ENCODE measurements at regions not wholly inside any gene's neighbourhood (a gene's known extent, or its start where the extent isn't known, plus 50 kb on each side); places are given as distances from the start of the nearest gene placed in this dataset.

DNA sequence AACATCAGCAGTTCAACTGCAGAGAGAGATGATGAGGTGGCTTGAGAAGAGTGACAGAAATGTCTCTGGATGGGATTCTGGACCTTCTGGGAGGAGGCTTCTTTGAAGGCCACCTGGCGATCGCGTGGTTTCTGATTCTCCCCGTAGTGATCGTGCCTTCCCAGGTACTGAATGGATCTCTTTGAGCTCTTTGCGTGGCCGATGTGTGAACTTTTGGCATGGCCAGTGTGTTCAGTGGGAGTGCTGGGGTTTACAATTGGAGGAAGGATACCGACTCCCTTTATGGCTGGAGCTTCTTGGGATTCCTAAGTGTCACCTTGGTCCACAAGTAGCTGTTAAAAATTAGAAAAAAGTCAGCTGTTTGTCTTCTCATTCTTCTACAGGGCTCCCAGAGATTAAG, 374.7 kb downstream of the C12orf75 start:
- DNase-seq (ENCODE audit: low spot score), result no peak

- DNase-seq (ENCODE audit: low spot score), result no peak
These were observed 375.3 kb downstream of the C12orf75 start for GRCh38 chr12:105705765-105706164.

DNA sequence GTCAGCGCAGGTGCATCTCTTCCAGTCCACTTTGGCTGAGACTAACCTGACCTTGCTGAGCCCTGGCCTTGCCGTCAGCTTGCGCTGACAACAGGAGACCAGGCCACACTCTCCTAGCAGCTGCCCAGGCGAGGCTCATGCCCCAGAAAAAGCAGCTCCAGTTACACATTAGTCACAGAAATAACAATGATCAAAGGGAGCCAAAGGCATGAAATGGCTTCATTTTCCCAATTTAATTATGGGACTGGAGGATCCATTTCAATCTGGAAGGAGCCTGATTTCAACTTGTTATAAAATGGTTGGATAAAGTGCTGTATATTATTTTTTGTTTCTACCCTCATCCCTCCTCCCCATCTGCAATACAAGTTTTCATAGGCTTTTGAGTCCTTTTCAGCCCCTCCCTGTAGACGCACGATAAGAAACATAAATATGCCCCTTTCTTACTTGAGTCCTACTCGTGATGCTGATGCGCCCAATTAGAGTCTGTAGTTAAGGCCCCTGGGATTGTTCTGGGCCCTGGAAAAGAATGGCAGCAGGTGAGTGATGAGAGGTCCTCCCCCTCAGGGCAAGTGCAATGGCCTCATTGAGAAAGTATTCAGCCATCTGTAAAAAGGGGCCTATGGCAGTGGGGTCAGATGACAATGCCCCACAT, 376.0 kb downstream of the C12orf75 start:
- DNase-seq (ENCODE audit: low spot score), result no peak

DNA sequence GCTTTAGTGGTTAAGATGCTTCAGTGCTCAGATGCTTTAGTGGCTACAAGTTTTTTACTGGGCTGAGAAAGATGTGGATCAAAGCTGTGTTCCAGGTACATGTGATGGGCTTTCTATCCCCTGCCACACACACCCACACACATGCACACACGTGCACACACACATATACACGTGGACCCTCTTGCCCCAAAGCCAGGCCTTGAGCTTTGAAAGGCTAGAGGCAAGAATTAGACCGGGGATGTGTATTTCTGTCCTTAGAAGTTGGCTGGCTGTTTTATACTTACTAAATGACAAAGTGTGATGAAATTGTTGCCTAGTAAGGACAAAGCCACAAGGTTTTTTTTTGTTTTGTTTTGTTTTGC, 376.5 kb downstream of the C12orf75 start:
- no peak for DNase-seq (ENCODE audit: low spot score)

DNA sequence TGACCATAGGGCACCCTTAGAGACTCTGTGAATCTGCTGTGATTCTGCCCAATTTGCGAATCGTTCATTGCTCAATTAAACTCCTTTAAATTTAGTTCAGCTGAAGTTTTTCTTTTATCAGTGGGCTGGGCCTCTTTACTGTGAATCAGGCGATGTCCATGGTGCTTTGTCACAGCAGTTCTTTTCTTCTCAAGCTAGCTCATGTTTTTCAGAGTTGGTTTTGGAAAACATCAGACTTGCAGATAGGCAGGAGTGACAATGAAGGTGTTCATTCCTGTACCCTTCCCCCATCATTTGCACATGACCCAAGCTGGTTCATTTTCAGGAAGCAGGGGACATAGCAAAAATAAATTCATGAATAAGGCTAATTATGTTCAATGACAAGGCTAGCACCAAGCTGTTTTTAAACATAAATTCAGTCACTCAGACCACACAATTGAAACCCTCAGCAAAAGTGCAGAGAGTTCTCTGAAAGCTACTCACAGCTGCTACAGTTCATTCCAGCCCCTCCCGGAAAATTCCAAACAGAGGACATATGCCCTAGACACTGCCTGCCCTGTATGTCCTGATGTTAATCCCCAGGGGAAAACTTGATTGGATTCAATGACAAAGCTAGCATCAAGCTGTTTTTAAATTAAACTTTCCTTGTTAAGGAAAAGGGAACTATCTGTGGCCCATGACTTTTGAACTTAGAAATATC, 383.3 kb downstream of the C12orf75 start:
- no peak for DNase-seq (ENCODE audit: low spot score)

DNA sequence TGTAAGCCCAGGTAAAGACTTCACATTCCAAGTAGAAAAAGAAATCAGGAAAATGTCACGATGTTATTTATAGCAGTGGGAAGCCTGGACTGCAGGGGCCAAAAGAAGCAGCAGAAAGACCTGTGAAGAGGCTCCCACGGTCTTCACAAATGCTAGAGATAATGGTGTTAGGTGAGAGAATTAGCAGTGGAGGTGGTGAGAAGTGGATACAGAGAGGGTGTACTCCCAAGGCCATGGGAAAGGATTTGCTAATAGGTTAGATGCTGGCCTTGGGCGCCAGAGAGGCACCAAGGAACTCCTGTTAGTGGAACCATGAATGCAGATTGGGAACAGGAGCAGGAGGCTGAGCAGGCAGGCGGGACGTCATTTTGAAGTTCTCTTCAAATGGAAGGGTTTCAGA, 386.1 kb downstream of the C12orf75 start:
- DNase-seq (ENCODE audit: low spot score), result no peak

DNA sequence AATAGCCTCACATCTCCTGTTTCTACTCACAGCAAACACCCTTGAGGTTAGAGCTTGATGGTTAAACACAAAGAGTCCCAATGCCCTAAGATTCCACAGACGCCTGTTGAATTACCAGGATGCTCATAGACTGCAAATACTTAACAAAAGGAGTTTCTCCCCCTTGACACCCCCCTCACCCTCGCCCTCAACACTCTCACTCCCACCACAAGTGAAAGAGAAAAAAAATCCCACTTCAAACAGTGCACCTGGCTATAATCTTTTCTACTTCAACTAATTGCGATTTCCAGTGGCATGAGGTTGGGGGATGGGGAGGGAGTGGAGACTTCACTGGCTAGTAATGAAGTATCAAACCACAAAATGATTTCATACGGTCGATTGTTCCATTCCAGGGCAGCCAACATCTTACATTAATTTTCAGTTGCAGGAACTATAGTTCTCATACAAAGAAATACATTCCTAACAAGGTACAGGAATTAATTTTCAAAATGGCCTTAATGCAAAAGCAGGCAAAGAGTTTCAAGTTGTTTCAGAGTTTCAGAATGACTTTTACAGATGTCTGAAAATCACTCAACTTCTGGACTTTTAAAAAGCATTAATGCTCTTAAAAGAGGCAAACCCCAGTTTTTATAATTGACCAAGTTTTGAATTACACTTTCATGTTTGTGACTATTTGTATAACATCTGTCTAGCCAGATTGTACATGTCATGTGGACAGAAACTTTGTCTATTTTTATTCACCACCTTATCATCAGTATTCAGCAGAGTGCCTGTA, 390.7 kb downstream of the C12orf75 start:
- DNase-seq (ENCODE audit: low spot score), result no peak

DNA sequence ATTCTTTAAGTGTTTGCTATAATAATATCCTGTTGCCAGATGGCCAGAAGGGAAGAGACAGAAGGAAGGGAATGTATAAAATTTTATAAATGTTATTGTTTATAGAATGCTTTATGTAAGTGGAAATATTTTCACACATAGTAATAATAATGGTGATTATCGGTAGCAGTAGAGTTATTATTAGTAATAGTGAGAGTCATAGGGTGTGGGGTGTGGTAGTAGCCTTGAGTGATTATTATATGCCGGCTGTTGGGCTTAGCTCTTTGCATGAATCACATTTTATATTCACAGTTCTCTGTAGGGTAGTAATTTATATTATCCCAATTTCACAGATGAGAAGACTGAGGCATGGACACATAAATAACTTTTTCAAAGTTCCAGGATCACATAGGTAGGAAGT, 391.4 kb downstream of the C12orf75 start:
- no peak for DNase-seq (ENCODE audit: low spot score)

DNA sequence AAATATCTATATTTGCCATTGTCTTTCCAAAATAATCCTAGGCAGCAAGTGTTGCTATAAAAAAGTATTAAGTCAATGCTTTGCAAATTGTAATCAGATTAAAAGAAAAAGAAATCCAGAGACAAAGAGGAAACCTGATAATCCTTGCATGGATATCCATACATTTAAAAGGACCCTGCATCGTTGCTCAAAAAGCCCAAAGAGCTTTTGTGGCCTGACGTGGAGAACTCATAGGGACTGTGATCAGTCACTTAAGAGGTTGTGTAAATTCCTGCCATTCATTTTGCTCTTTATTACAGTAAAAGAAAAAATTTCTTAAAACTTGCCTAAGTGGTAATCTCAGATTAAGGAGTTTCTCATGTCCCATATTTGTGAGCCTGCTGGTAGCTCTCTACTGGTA, 392.6 kb downstream of the C12orf75 start:
- no peak for DNase-seq (ENCODE audit: low spot score)

- no peak for DNase-seq (ENCODE audit: low spot score)
These were observed 393.0 kb downstream of the C12orf75 start for GRCh38 chr12:105723494-105723893.

- no peak for DNase-seq (ENCODE audit: low spot score)
These were observed 394.1 kb downstream of the C12orf75 start for GRCh38 chr12:105724641-105725040.

- no peak for DNase-seq (ENCODE audit: low spot score)
These were observed 394.6 kb downstream of the C12orf75 start for GRCh38 chr12:105725054-105725453.

DNA sequence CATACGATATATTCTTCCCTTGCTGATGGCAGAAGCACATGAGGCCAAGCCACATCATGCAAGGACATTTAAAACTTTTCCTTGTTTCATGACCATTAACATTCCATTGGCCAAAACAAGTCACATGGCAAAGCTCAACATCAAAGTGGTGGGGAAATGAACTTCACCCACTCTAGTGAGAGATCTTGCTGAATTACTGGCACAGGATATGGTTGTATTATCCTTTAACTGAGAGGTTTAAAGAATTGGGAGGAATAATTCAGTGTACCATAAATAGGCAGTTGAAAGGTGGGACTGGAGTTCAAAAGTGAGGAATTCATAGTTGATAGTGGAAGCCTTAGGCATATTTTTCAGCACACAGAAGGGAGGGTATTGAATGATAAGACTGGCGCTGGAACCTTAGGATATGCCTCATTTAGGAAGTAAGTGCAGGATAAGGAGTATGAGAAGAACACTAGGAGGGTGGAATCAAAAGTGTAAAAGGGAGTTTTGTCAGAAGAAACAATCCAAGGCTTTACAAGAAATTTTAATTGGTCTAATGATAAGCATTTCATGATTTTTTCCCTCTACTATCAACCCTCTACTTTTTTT, 398.8 kb downstream of the C12orf75 start:
- DNase-seq (ENCODE audit: low spot score), result no peak

- no peak for DNase-seq (ENCODE audit: low spot score)
These were observed 399.4 kb downstream of the C12orf75 start for GRCh38 chr12:105729926-105730325.

DNA sequence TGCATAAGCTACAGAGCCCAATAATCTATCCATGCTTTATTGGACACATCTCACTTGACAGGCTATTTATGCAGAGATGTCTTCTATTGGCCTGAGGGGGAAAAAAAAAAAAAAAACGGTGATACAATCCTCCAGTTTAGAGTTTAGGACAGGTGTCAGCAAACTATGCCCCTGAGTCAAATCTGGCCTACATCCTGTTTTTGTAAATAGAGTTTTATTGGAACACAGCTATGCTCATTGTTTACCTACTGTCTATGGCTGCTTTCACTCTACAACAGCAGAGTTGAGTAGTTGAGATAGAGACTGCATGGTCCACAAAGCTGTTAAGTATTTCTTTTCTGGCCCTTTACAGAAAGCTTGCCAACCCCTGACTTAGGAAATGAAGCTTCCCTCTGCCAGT, 403.1 kb downstream of the C12orf75 start:
- DNase-seq (ENCODE audit: low spot score), result no peak

DNA sequence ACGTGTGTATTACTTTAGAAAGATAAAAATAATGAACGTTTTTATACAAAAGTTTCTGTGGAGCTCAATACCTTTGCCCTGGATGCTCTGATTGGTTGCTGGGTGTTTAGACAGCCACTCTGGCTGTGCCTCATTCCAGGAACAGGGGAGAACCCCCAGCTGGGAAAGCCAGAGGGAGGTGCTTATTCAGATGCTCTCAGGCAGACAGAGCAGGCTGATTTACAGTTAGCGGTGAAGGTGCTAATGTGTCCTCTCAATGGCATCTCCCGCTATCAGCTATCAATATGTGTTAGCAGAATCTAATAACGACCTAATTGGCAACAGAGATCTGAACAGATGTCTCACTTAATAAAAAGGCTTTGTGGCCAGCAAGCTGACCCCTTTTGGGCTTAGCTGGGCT, 402.3 kb downstream of the NUAK1 start:
- no peak for DNase-seq (ENCODE audit: low spot score)

DNA sequence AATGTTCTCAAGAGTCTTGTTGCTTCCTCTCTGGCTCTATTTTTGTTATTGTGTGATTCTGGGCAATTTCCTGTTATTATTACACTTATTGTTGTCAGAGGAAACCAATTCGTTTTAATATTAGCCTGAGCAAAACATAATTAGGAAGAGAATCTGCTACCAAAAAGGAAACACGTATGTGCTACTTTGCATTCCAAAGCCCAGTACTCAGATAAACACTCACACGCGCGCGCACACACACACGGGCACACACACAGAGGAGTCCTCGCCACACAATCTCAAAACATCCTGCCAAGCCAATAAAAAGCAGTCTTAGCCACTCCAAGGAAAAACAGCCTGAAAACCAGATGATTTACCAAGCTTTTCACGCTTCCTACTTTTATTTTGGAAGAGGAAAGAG, 400.7 kb downstream of the NUAK1 start:
- DNase-seq (ENCODE audit: low spot score), result no peak

- no peak for DNase-seq (ENCODE audit: low spot score)
These were observed 398.4 kb downstream of the NUAK1 start for GRCh38 chr12:105740369-105740768.

DNA sequence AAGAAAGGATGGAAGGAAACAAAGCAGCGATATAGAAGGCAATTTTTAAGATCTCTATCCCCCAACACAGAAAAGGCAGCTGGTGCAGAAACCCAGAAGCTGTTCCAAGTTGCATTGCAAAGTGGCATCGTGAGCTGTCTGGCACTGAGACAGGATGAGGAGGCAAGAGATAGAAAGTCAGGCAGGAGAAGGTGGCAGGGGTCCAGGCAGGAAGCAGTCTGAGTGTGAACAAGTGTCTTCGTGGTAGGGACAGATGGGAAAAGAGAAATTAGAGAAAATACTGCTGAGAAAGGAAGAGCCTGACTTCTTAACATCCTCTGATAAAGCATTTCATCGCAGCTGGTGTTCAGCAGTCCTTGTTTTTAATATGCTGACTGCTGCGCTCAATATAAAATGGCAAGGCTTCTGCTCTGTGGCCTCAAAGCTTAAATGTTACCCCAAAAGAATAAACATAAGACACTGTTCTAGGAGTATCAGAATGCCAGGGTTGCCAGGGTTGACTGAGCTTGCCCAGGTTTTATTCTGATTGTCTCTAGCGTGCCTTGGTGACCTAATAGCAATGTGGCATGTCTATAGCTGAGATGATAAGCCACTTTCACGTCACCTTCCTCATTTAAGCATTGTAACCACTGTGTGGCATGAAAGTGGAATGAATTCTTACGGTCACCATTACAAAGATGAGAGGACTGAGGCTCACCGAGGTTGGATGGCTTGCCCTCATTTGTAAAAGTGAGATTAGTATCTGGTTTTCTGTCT, 397.6 kb downstream of the NUAK1 start:
- DNase-seq (ENCODE audit: low spot score), result no peak

- DNase-seq (ENCODE audit: low spot score), result no peak
These were observed 396.8 kb downstream of the NUAK1 start for GRCh38 chr12:105741786-105742566.

DNA sequence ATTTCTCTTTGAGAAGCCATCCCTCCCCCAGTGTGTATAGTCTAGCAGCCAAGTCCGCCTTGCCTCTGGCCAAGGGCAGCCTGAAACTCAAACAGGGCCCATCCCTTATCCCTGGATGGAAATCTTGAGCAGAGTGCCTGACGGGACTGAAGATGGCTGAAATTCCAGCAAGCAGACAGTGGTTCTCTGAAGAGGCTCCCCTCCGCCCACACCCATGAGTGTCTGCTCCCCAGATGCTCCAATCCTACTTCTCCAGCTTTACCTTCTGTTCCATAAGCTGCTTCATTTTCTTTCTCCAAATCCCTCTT, 396.2 kb downstream of the NUAK1 start:
- no peak for DNase-seq (ENCODE audit: low spot score)

Data from ureter (tissue), 1 donor.